Adrenal gland (tissue), 9 donors: ENCODE measurements at regions not wholly inside any gene's neighbourhood (a gene's known extent, or its start where the extent isn't known, plus 50 kb on each side); places are given as distances from the start of the nearest gene placed in this dataset.

Source experiments
- DNase-seq, 7 donors: peaks; one replicate each; pipeline ENCODE4 v3.0.0-alpha.2; 2019 to 2020
- H3K27ac ChIP-seq, 5 donors: fragments of 200-600 bp; sonication (generic) in 4 of 5; 1 replicate in 3 of 5; 2 replicates in 2 of 5; pipeline versions ENCODE4 v1.5.1 to v1.8.0; 2016 to 2020; ENCODE audit warnings: mild to moderate bottlenecking in 1 of 5
- H3K27me3 ChIP-seq: fragments of 200-600 bp; 2 replicates; pipeline ENCODE4 v1.8.0; 2021
- H3K36me3 ChIP-seq, 2 donors: fragments of 200-600 bp; replicated peaks in 1 of 2; 1 replicate in 1 of 2; 2 replicates in 1 of 2; pipeline versions ENCODE4 v1.5.1 to v1.8.0; 2018 to 2022
- H3K4me1 ChIP-seq, 2 donors: fragments of 200-600 bp; replicated peaks in 1 of 2; 1 replicate in 1 of 2; 2 replicates in 1 of 2; pipeline versions ENCODE4 v1.5.1 to v1.8.0; 2018 to 2021
- H3K4me3 ChIP-seq, 4 donors: fragments of 200-600 bp; sonication (generic) in 3 of 4; one replicate each; pipeline ENCODE4 v1.5.1; 2016 to 2018
- H3K9me3 ChIP-seq, 3 donors: fragments of 200-600 bp; sonication (generic) in 1 of 3; replicated peaks in 1 of 3; 1 replicate in 2 of 3; 2 replicates in 1 of 3; pipeline versions ENCODE4 v1.5.1 to v1.8.0; 2016 to 2021
- POLR2A ChIP-seq, 2 donors: fragments of 450-650 bp; IDR thresholded peaks; one replicate each; pipeline ENCODE4 v1.6.1; 2017; ENCODE audit warnings: antibody characterized with exemption in 2 of 2, mild to moderate bottlenecking in 2 of 2, moderate library complexity in 1 of 2
- WGBS, 4 donors: extraction: QIAGEN DNeasy Blood & Tissue Kit in 2 of 4; methylation state at CpG; one replicate each; pipeline versions ENCODE4 v1.1.5 to v1.1.7; 2013 to 2017; 5-methylcytosine and 5-hydroxymethylcytosine counted together
- intact Hi-C, 2 donors: fragments of 100-400 bp; cut with DNase I; formaldehyde crosslinking; loops; one replicate each; pipeline versions ENCODE4 v1.14.1 to v1.15.0; 2022 to 2023
- TF ChIP-seq, protein P1 (sequence below), 6 experiments: fragments of 450-650 bp in 4 of 6; fragments of 200-600 bp in 2 of 6; sonication (generic) in 1 of 6; IDR thresholded peaks; 1 replicate in 5 of 6; 2 replicates in 1 of 6; pipeline versions ENCODE4 v1.5.1 to v1.8.0; 2016 to 2021; ENCODE audit warnings: antibody characterized with exemption in 6 of 6, mild to moderate bottlenecking in 2 of 6, moderate library complexity in 1 of 6
- donor health status: healthy with polysubstance abuse.
- donor health status: Bipolar disorder and iron deficiency.
- donor health status: DM: yes; HTN: yes; CAD: no.
- donor health status: DM: no; HTN: no; CAD: no.
- donor health status: DM: no; HTN: no; CAD: no.

GRCh38 chr6:121743691-121744090, 308.2 kb downstream of the GJA1 start:
- no peak overlapping the region for H3K4me3 ChIP-seq
- no peak for DNase-seq
- WGBS, 4 donors, result 95 to 98% (median 96%) methylated on average over 1 of the region's 1 CpG
- intact Hi-C loops, result no loop called here
- H3K9me3 ChIP-seq, result no peaks in the 10 kb centered on the region
- no peaks in the 10 kb centered on the region for H3K36me3 ChIP-seq
- H3K4me1 ChIP-seq, result no peaks in the 10 kb centered on the region
- no peaks in the 10 kb centered on the region for H3K27me3 ChIP-seq
- no peak for TF ChIP-seq POLR2A (IDR thresholded peaks at IDR 0.05)
- H3K27ac ChIP-seq, result no peak overlapping the region

DNA sequence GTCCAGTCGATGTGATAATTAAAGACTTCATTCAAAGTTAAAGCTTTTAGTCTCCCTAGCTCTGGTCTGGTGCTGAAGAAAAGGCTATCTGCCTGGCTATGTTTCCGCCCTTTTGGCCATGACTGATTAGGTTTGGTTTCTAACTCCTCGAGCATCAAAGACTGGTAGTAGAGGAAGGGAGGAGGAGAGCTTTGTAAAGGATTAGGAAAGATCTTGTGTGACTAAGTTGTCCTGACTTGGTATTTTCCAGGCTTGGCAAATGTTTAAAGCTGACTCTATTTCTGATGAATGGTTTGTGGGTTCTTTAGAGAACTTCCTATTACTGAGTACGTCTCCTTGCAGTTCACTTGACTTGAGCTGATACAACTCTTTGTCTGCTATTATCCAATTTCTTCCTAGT, 312.9 kb downstream of the GJA1 start:
- Histone ChIP-seq H3K9me3 (no peaks in the 10 kb centered on the region), H3K4me1 (no peaks in the 10 kb centered on the region), H3K27me3 (no peaks in the 10 kb centered on the region), H3K4me3 (no peak overlapping the region), H3K36me3 (no peaks in the 10 kb centered on the region), H3K27ac (no peak overlapping the region)
- DNase-seq, result no peak
- intact Hi-C loops, result no loop called here
- WGBS, 4 donors, result 70 to 81% (median 80%) methylated on average over 4 of the region's 4 CpGs
- TF ChIP-seq POLR2A (IDR thresholded peaks at IDR 0.05), result no peak
- TF ChIP-seq, protein P1, sequence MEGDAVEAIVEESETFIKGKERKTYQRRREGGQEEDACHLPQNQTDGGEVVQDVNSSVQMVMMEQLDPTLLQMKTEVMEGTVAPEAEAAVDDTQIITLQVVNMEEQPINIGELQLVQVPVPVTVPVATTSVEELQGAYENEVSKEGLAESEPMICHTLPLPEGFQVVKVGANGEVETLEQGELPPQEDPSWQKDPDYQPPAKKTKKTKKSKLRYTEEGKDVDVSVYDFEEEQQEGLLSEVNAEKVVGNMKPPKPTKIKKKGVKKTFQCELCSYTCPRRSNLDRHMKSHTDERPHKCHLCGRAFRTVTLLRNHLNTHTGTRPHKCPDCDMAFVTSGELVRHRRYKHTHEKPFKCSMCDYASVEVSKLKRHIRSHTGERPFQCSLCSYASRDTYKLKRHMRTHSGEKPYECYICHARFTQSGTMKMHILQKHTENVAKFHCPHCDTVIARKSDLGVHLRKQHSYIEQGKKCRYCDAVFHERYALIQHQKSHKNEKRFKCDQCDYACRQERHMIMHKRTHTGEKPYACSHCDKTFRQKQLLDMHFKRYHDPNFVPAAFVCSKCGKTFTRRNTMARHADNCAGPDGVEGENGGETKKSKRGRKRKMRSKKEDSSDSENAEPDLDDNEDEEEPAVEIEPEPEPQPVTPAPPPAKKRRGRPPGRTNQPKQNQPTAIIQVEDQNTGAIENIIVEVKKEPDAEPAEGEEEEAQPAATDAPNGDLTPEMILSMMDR (IDR thresholded peaks at IDR 0.05), result no peak

DNA sequence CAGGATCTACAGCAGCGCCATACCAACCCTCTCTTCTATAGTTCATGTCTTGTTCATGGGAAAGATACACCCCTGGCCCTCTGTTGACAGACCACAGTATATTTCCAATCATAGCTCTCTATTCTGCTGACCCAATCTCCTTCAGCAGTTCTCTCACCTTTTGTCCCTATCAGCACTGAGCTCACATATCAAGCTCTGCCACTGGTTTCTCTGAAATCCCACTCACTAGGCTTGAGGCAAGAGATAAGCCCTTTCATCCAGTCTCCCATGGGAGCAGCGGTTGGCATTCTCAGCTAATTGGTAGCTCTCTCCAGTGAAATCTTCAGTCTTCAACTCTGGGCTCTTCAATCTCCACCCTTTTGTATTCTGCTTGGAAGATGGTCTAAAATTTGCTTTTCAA, 313.4 kb downstream of the GJA1 start:
- Histone ChIP-seq H3K27ac (no peak overlapping the region), H3K27me3 (no peaks in the 10 kb centered on the region), H3K4me3 (no peak overlapping the region), H3K4me1 (no peaks in the 10 kb centered on the region), H3K36me3 (no peaks in the 10 kb centered on the region), H3K9me3 (no peaks in the 10 kb centered on the region)
- intact Hi-C loops, result no loop called here
- WGBS, 4 donors, result 81 to 96% (median 95%) methylated on average over 2 of the region's 2 CpGs
- no peak for DNase-seq
- TF ChIP-seq, protein P1 (IDR thresholded peaks at IDR 0.05), result no peak
- TF ChIP-seq POLR2A (IDR thresholded peaks at IDR 0.05), result no peak

GRCh38 chr6:121755485-121755884, 320.0 kb downstream of the GJA1 start:
- H3K27me3 ChIP-seq, result no peaks in the 10 kb centered on the region
- H3K4me3 ChIP-seq, result no peak overlapping the region
- no peak for TF ChIP-seq POLR2A (IDR thresholded peaks at IDR 0.05)
- TF ChIP-seq, protein P1 (IDR thresholded peaks at IDR 0.05), result no peak
- H3K9me3 ChIP-seq, result no peaks in the 10 kb centered on the region
- no peaks in the 10 kb centered on the region for H3K36me3 ChIP-seq
- no peak for DNase-seq
- H3K27ac ChIP-seq, result no peak overlapping the region
- 91 to 100% (median 96%) methylated on average over 1 of the region's 1 CpG for WGBS, 4 donors
- H3K4me1 ChIP-seq, result no peaks in the 10 kb centered on the region
- intact Hi-C loops, result no loop called here

DNA sequence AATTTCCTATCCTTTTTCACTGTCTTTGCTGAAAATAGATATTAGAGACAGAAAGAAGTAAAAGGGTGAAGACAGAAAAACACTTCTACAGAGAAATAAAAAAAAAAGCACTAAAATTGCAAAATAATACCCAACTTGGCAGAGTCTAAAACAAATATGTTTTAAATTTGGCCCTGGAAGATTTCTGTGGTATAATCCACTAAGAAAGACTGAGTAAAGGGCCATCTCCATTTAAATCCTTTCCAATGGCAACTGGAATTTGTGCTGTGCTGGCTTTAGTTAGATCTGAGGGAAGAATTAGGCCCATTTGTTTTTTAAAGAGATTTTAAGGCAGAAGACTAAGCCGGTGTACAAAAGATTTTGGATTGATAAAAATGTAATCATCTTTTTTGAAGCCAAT, 321.2 kb downstream of the GJA1 start:
- DNase-seq, result no peak
- no peaks in the 10 kb centered on the region for H3K36me3 ChIP-seq
- 77 to 93% (median 80%) methylated on average over 1 of the region's 1 CpG for WGBS, 4 donors
- H3K4me3 ChIP-seq, result no peak overlapping the region
- no peaks in the 10 kb centered on the region for H3K4me1 ChIP-seq
- H3K27ac ChIP-seq, result no peak overlapping the region
- intact Hi-C loops, result no loop called here
- H3K9me3 ChIP-seq, result no peaks in the 10 kb centered on the region
- H3K27me3 ChIP-seq, result no peaks in the 10 kb centered on the region
- TF ChIP-seq, protein P1 (IDR thresholded peaks at IDR 0.05), result no peak
- no peak for TF ChIP-seq POLR2A (IDR thresholded peaks at IDR 0.05)
